HG03025 (cell line): ENCODE measurements at regions not wholly inside any gene's neighbourhood (a gene's known extent, or its start where the extent isn't known, plus 50 kb on each side); places are given as distances from the start of the nearest gene placed in this dataset.

Source experiments
- ATAC-seq: cut with Tn5 transposase; IDR thresholded peaks from one replicate; pipeline ENCODE4 v1.9.1; 2021; ENCODE audit warnings: mild to moderate bottlenecking, moderate library complexity; ENCODE audit not compliant: unreplicated experiment, low FRiP score

GRCh38 chr5:85159395-85159794 is 774.7 kb upstream of the EDIL3 start:
- no peak for ATAC-seq

- ATAC-seq: no peak
These were observed 783.8 kb upstream of the EDIL3 start for GRCh38 chr5:85168474-85168873.

GRCh38 chr5:85170183-85170582 is 785.5 kb upstream of the EDIL3 start:
- ATAC-seq: no peak

- no peak for ATAC-seq
These were observed 788.8 kb upstream of the EDIL3 start for GRCh38 chr5:85173469-85173868.

- no peak for ATAC-seq
These were observed 797.7 kb upstream of the EDIL3 start for GRCh38 chr5:85182344-85182743.

- ATAC-seq: no peak
These were observed 819.6 kb upstream of the EDIL3 start for GRCh38 chr5:85204289-85204688.

- no peak for ATAC-seq
These were observed 820.8 kb upstream of the EDIL3 start for GRCh38 chr5:85205430-85205829.

GRCh38 chr5:85225388-85225787 is 840.7 kb upstream of the EDIL3 start:
- no peak for ATAC-seq

- no peak for ATAC-seq
These were observed 864.5 kb upstream of the EDIL3 start for GRCh38 chr5:85249204-85249603.

- ATAC-seq: no peak
These were observed 878.4 kb upstream of the EDIL3 start for GRCh38 chr5:85263125-85263524.

GRCh38 chr5:85266692-85267091 is 882.0 kb upstream of the EDIL3 start:
- no peak for ATAC-seq

GRCh38 chr5:85268194-85268593 is 883.5 kb upstream of the EDIL3 start:
- no peak for ATAC-seq

- peak; percentile 81 for ATAC-seq
These were observed 893.5 kb upstream of the EDIL3 start for GRCh38 chr5:85278193-85278592.

GRCh38 chr5:85288914-85289313 is 904.2 kb upstream of the EDIL3 start:
- no peak for ATAC-seq

- ATAC-seq: no peak
These were observed 908.6 kb upstream of the EDIL3 start for GRCh38 chr5:85293145-85293785.

GRCh38 chr5:85304524-85304923 is 919.8 kb upstream of the EDIL3 start:
- ATAC-seq: no peak

GRCh38 chr5:85305766-85306165 is 921.1 kb upstream of the EDIL3 start:
- no peak for ATAC-seq

GRCh38 chr5:85311536-85311935 is 926.9 kb upstream of the EDIL3 start:
- ATAC-seq: no peak

GRCh38 chr5:85320495-85320894 is 935.8 kb upstream of the EDIL3 start:
- no peak for ATAC-seq

GRCh38 chr5:85333276-85333675 is 948.6 kb upstream of the EDIL3 start:
- ATAC-seq: no peak

- ATAC-seq: no peak
These were observed 952.8 kb upstream of the EDIL3 start for GRCh38 chr5:85337435-85337834.

GRCh38 chr5:85340790-85341189 is 956.1 kb upstream of the EDIL3 start:
- ATAC-seq: no peak

- no peak for ATAC-seq
These were observed 961.1 kb upstream of the EDIL3 start for GRCh38 chr5:85345818-85346217.
